Right ventricle myocardium inferior (tissue), 1 donor: ENCODE measurements at regions not wholly inside any gene's neighbourhood (a gene's known extent, or its start where the extent isn't known, plus 50 kb on each side); places are given as distances from the start of the nearest gene placed in this dataset.

ENCODE experiments used
- ATAC-seq: fragments of 200-7000 bp; cut with Tn5 transposase; one replicate; pipeline ENCODE4 v1.9.1; 2020; ENCODE audit warnings: mild to moderate bottlenecking, moderate library complexity
- DNase-seq: peaks from one replicate; pipeline ENCODE4 v3.0.0; 2021; ENCODE audit errors: missing footprints
- intact Hi-C: fragments of 100-400 bp; cut with DNase I; formaldehyde crosslinking; loops from one replicate; pipeline ENCODE4 v1.11.0; 2022
- donor health status: DM: no; HTN: yes; CAD: no; lungs with severe emphysema.

DNA sequence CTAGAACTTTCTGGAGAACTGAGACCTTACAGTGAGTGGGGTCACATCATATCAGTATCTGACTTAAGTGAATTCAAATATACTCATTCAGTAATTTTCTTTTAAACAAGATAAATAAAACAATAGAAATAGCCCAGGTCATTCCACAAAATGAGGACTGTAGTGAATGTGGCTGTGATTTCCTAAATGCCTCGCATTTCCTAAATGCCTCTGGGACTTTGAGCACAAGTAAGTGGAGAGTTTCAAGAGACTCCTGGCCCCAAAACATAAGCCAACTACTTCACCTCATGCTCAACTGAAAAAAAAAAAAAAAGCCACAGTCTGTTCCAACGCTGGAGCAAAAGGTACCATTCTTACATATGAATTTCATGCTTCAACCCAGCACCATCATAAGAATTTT, 81.5 kb downstream of the ZNF281 start:
- intact Hi-C loops = no loop called here
- DNase-seq = no peak
- ATAC-seq = no peak

DNA sequence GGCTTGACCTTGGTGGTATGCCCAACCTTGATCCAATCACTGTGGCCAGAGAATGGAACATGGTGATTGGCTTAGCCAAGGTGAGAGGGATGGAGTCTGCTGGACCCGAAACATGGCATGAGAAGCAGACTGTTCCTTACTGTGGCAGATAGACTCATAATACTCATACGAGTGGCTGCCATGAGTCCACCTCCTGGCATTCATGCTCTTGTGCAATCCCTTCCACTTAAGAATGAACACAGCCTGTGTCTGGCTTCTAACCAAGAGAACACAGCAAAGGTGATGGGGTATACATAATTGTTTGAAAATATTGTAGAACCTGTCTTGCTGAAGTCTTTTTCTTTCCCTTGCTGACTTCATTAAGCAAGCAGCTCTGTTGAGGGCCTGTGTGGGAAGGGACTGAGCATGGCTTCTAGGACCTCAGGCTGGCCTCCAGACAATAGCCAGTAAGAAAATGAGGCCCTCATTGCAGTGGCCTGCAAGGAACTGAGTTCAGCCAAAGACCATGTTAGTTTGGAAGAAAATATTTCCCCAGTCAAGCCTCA, 85.9 kb downstream of the ZNF281 start:
- DNase-seq (no peak), ATAC-seq (no peak)
- intact Hi-C loops = no loop called here

DNA sequence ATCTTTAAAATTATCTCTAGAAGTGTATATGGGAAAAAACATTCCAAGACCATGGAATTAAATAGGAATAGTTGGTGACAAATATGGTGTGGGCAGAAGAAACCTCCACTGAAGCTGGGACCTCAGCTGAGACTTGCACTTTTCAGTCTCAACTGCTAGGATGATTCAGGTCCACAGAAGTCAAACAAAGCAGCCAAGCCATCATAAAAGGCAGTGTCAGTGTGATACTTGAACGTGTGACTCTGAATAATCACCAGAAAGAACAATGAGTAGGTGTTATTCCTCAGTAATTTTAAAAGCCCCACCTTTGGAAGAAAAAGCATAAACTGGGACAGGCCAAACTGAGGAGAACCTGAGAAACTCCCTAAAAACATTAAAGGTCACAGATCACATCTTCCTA, 90.7 kb downstream of the ZNF281 start:
- intact Hi-C loops = no loop called here
- DNase-seq = no peak

DNA sequence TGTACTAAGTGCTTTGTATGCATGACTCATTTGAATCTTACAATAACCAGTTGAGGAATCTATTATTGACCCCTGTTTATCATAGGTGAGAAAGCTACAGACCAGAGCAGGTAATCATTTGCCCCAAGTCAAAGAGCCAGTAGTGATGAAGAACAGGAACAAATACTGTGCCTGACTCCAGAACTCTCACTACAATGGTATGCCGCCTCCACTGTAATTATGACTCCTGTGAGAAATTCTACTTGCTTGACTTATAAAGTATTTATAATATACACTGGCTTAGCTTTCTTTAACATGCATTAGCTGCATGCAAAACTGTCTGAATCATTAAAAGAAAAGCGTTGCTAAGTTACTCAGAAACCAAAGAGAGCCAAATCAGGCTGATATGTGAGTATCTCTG, 92.6 kb downstream of the ZNF281 start:
- no peak for DNase-seq
- intact Hi-C loops = no loop called here
- no peak for ATAC-seq

More for the DNA sequence above, 90.7 kb downstream of the ZNF281 start:
- ATAC-seq = no peak

DNA sequence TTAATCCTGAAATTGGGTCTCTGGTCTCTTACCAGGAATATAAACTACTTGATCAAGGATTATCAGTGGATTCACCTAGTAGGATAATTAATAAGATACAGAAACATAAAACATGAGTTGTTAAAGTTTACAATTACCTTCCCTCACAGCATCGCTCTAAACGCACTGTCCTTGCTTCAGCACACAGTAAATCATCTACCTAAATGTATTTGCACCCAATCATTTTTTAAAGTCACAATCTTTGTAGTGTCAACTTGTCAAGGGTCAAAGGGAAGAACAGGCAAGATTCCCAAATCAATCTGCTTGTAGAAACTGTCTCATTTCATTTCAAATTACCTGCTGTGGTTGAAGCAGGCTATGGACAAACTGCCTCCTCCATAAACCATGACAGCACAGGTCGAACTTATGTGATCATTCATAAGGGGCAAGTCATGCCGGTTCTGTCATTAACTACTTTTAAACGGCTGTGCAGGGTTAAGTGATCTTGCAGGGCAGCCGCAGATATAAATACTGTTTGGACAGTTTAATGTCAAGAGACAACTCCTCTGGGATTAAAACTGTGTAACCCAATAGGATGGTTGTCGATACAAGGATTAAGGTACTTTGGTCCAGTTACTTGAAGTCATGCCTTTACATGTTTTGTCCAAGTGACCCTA, 93.6 kb downstream of the ZNF281 start:
- DNase-seq (no peak), ATAC-seq (no peak)
- intact Hi-C loops = no loop called here

DNA sequence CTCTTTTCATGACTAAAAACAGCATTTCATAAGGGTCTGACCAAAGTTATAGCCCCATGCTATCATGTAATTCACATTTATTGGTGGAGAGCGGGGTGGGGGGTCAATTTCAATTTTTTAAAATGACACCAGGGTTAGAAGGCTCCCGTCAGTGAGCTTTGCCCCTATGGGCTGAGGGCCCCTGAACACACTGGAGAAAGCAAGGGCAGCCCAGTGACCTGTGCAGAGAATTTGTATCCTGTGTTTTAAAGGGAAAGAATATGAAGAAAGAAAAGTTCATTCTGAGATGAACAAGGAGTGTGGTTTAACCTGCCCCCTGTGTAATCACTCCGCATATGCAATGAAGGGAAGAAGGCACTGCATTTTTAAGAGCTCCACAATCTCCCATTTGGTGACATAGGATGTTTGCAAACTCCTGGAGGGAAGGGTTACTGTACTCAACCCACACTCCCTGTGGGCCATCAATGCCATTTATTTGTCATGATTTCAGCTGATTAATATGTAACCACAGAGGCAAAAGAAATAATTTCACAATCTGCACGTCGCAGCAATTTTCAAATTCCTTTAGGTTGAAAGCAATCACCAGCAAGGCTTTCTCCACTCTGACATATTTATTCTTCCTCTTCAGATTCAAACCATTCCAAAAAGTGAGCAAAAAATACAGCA, 95.6 kb downstream of the ZNF281 start:
- no peak for ATAC-seq
- DNase-seq = no peak
- intact Hi-C loops = no loop called here

DNA sequence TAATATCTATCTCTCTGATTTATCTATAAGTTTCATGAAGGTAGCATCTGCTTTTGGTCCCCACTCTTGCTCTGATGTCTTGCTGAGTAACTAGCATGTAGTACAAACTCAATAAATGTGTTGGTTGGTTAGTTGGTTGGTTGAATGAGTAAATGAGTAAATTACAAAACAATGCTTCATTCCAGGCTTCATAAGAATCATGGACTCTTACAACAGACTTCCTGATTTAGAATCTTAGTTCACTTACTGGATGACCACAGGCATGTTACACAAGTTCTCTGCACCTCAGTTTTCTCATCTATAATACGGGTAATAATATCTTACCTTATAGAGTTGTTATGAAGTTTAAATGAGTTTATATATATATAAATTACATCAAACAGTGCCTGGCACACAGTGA, 98.6 kb downstream of the ZNF281 start:
- intact Hi-C loops = no loop called here
- no peak for ATAC-seq
- DNase-seq = no peak

DNA sequence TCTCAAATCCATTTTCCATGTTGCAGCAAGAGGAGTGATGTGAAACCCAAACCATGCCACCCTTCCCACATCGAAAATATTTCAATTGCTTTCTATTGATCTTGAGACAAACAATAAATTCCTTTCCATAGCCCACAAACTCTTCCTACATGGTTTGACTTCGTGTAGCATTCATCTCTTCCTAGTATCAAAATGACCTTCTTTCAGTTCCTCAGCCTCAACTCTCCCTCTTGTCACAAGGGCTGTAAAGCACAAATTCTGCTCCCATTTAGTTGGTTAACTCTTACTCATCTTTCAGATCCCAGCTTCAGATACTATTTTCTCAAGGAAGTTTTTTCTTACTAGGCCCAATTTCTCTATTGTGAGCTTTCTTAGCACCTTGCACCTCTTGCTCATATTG, 99.0 kb downstream of the ZNF281 start:
- intact Hi-C loops = no loop called here
- DNase-seq (no peak), ATAC-seq (no peak)

DNA sequence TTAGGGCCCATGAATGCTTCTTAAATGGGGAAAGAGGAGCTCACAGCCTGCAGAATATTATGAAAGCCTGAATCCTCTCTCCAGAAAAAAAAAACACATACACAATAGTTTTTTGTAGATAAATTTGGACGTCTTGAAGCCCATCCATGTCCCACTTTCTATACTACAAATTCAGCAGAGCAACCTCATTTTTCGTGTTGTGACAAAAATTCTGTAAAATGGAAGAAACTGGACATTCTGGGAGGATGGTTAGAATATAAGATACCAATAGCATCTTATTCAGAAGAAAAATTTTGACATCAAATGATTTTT, 102.1 kb downstream of the ZNF281 start:
- DNase-seq = no peak
- no peak for ATAC-seq
- intact Hi-C loops = loop anchor here (2.0 to 10.0 kb wide), 4 partner anchors 170 to 620 kb away; no protein-coding TSS in a partner anchor

DNA sequence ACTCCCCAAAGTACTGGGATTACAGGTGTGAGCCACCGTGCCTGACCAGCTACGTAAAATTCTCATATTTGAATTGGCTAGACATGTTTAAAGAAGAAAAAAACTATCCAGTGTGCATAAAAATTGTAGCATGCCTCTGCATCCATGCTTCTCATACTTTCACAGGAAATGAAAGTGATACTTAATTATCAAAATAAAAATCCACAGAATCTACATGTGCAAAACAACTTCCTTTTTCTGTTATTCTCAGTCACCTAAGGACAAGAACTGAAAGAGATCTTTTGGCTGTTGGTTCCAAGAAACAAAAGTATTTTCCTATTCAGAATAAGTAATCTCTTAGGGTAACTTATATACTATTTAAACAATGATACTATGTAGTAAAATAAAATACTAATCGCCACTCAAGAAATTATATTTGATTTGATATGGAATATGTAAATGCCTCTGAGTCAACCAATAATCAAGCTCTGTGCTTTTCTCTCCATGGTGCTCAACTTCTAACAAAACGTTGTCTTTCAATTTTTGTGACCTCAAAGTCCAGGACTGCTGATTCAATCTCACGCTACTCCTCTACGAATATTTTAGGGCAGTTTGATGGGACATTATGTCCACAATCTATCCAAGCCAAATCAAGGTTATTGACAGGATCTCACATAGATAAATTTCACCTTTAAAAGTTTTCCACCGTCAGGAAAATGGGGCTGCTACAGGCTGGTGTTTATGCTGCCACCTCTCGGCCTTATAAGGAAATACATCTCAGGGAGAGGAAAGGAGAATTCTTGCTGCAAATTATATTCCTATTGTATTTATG, 102.7 kb downstream of the ZNF281 start:
- ATAC-seq = no peak
- DNase-seq = no peak
- intact Hi-C loops = loop anchor here (2.0 to 10.0 kb wide), 4 partner anchors 170 to 620 kb away; no protein-coding TSS in a partner anchor

DNA sequence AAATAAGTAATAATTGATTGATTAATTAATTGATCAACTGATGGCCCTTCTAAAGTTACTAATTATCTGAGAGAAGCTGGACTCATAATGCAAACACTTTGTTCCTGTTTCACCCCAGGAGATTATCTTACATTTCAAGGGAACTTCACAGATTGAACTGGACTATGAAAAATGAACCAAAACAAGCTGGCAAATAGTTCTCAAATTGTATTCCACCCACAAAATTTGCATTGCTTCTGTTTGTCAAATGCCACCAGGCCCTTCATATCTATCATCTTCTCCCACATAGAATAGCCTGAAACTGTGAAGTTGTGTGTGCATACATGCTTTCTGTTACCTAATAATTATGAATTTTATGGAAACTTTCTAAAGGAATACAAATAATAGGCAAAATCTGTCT, 104.0 kb downstream of the ZNF281 start:
- no peak for DNase-seq
- no peak for ATAC-seq
- intact Hi-C loops = loop anchor here (2.0 to 10.0 kb wide), 4 partner anchors 169 to 619 kb away; no protein-coding TSS in a partner anchor

DNA sequence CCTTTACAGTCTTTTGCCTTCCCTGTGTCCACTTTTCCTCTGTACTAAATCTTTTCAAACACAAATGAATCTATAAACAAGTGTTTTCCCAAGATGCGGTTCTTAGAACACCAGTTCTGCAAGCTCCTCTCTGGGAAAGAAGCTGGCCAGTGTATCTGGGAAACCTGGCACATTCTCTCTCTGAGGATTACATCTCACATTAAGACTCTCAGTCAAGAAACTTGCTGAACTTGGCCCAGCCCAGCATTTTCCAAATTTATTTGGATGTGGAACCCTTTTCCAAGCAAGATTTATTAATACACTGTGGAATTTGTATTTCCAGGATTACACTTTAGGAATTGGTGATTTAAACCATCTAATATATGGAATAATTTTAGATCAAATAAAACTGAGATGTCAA, 105.7 kb downstream of the ZNF281 start:
- DNase-seq = no peak
- ATAC-seq = no peak
- intact Hi-C loops = loop anchor here (10.0 kb wide), 1 partner anchor 181 kb away; no protein-coding TSS in a partner anchor

DNA sequence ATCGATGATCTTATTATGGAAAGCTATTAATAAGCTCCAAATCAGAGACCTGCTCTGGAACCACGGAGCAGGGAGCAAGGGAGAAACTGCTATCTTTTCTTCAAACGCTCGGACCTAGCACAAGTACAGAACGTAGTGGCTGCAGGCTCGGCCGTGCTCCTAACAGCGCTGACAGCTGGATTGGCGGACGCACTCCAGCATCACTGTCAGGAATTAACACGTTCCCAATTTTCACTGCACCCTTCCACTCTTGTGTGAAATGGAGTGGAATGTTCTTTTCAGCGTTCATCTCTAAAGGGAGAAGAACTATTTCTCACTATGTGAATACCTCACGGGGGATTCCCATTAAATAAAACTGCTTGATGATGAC, 106.9 kb downstream of the ZNF281 start:
- no peak for ATAC-seq
- intact Hi-C loops = loop anchor here (10.0 kb wide), 1 partner anchor 182 kb away; no protein-coding TSS in a partner anchor
- DNase-seq = no peak

DNA sequence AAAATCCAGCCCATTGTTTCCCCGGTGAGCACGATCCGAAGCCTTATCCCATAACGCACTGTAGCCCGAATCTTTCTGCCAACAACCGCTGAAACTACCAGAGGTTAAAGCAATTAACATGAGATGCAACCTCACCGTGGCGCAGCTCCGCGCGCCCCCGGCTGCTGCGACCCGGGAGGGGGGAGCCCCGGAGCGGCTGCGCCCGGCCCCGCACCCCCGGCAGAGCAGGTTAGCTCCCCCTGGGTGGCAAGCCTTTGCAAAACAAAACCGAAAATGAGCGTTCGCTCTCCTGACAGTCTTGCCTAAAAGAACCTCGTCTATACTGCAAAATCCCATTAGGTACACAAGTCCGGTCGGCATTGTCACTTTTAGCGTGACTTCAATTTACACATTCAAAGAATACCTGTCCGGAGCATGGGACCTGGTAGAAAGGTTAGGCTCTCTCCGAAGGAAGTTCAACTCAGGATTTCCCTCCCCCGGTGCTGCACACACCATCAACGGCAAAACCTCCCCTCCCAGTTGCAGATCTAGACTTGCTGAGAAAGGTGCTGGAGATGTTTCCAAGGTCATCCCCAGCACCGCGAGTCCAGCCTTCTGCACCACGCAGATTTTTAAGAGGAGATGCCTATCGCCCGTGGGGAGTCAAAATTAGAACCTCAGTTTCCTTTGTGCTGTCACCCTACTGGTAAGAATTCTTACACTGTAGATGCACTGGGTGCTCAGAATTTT, 107.5 kb downstream of the ZNF281 start:
- DNase-seq (no peak), ATAC-seq (peak; percentile 23)
- intact Hi-C loops = loop anchor here (10.0 kb wide), 1 partner anchor 182 kb away; no protein-coding TSS in a partner anchor

DNA sequence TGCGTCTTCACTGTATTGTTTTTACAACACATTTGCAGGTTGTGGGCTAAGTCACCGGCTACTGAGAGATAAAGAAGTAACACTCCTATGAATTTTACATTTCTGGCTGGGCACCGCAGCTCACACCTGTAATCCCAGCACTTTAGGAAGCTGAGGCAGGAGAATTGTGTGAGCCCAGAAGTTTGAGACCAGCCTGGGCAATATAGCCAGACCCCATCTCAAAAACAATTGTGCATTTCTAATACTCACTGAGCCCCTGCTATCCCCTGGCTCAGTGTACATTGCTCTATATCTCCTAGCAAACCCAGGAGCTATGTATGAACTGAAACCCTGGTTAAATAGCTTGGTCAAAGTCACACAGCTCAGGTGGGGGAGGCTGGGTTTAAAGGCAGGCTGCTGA, 108.7 kb downstream of the ZNF281 start:
- ATAC-seq (no peak), DNase-seq (no peak)
- intact Hi-C loops = loop anchor here (10.0 kb wide), 1 partner anchor 184 kb away; no protein-coding TSS in a partner anchor

DNA sequence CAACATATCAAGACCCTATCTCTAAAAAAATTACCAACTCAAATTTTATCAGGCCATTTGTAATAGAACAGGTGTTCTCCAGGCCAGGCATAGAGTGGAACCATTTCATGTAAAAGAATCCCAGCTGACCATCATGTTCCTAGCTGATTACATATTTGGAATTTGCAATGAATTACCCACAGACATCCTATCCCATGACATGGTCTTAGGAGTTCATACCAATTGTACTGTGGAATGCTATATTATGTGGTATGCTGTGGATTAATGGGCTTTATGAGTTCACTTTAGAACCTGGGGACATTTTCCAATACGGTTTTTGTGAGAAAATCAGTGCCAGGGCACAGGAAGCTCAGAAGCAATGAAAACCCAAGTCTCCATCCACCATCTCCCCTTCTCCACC, 110.3 kb downstream of the ZNF281 start:
- no peak for ATAC-seq
- intact Hi-C loops = no loop called here

DNA sequence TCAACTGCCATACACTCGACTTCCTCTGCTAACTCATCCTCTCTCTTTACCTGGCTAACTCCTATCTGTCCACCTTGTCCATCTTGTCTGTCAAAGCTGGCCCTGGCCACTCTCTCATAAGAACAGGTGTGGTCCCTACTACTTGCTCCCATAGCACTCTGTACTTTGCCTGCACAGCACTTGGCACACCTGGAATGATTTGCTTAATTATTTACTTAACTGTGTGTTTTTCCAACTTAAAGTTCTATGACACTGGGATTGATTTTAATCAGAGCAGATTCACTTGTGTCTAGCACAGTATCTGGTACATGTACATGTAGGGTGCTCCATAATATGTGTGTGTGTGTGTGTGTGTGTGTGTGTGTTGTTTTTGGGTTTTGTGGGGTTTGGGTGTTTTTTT, 111.6 kb downstream of the ZNF281 start:
- DNase-seq (no peak), ATAC-seq (no peak)
- intact Hi-C loops = no loop called here

More for the DNA sequence above, 110.3 kb downstream of the ZNF281 start:
- DNase-seq = no peak

DNA sequence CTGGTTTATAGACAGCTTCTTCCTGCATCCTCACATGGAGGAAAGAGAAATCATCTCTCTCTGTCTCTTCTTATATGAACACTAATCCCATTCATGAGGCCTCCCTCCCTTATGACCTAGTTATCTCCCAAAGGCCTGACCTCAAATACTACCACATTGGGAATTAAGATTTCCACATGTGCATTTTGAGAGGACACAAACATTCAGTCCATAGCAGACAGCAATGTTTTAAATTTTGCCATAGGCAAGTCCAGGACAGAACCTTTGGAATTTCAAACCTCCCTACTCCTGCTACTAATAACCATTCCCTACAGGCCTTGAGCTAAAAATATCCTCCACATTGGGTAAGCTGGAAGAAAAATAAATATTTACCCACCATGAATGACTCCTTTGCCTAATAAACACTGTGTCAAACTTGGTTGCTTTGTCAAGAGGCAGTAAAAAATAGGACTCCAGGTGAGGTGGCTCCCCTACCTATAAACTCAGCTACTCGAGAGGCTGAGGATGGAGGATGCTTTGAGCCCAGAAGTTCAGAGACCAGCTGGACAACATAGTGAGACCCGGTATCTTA, 113.7 kb downstream of the ZNF281 start:
- ATAC-seq (no peak), DNase-seq (no peak)
- intact Hi-C loops = no loop called here

DNA sequence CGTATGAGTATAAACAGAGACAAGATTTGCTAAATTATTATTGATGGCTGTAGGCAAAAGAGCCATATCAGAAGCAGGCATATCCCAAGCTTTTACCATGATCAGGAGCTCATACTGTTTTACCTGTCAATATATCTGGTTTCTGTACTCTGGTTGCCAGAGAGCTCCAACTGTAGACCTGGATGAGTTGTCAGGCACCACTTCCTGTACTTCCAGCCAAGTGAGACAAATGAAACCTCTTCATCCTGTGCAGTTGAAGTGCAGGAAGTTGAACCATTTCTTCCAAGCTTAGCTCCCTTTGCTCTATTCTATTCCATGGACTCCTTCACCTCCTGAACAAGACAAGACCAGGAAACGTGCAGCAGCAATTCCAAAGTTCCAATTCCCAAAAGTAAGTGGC, 115.6 kb downstream of the ZNF281 start:
- ATAC-seq (no peak), DNase-seq (no peak)
- intact Hi-C loops = no loop called here
